ENCODE measurements at regions not wholly inside any gene's neighbourhood (a gene's known extent, or its start where the extent isn't known, plus 50 kb on each side); places are given as distances from the start of the nearest gene placed in this dataset.

GRCh38 chr2:78699696-78700095 is 325.8 kb upstream of the REG3G start:
- H3K9me2 ChIP-seq (replicated peaks; ENCODE audit: low read depth, low read length) = no peaks in the 10 kb centered on the region
- H3K36me3 ChIP-seq (ENCODE audit: insufficient read depth, low read length) = no peaks in the 10 kb centered on the region
- no peaks in the 10 kb centered on the region for H3K9me3 ChIP-seq (ENCODE audit: insufficient read depth, low read depth, low read length)
- no peaks in the 10 kb centered on the region for H3K79me2 ChIP-seq (ENCODE audit: insufficient read depth, low read length)
- no peak overlapping the region for H3K4me3 ChIP-seq (ENCODE audit: low read length, poor library complexity, severe bottlenecking)
- H4K20me1 ChIP-seq (ENCODE audit: insufficient read depth, low read length, poor library complexity, severe bottlenecking) = no peaks in the 10 kb centered on the region
- no peak overlapping the region for H3K9ac ChIP-seq (ENCODE audit: low read depth, low read length, poor library complexity, severe bottlenecking)
- H2AFZ ChIP-seq (ENCODE audit: low read length) = no peak overlapping the region
- TF ChIP-seq EZH2phosphoT487 (IDR thresholded peaks at IDR 0.05; ENCODE audit: borderline replicate concordance) (no peak), CTCF (conservative IDR thresholded peaks at IDR 0.05; ENCODE audit: low read length) (no peak)
- no peaks in the 10 kb centered on the region for H3K4me1 ChIP-seq (ENCODE audit: insufficient read depth, low read length, poor library complexity, severe bottlenecking)
- H3K4me2 ChIP-seq (ENCODE audit: low read depth, low read length, poor library complexity, severe bottlenecking) = no peak overlapping the region
- H3K27me3 ChIP-seq (ENCODE audit: insufficient read depth, low read length, poor library complexity, severe bottlenecking) = no peaks in the 10 kb centered on the region
- no peaks in the 10 kb centered on the region for H3F3A ChIP-seq (ENCODE audit: low read depth)

- Histone ChIP-seq H3K4me1 (ENCODE audit: insufficient read depth, low read length, poor library complexity, severe bottlenecking) (no peaks in the 10 kb centered on the region), H3K4me2 (ENCODE audit: low read depth, low read length, poor library complexity, severe bottlenecking) (no peak overlapping the region), H3K9ac (ENCODE audit: low read depth, low read length, poor library complexity, severe bottlenecking) (no peak overlapping the region), H3K36me3 (ENCODE audit: insufficient read depth, low read length) (no peaks in the 10 kb centered on the region), H2AFZ (ENCODE audit: low read length) (no peak overlapping the region), H3K9me2 (replicated peaks; ENCODE audit: low read depth, low read length) (no peaks in the 10 kb centered on the region), H3K27me3 (ENCODE audit: insufficient read depth, low read length, poor library complexity, severe bottlenecking) (no peaks in the 10 kb centered on the region), H3K79me2 (ENCODE audit: insufficient read depth, low read length) (no peaks in the 10 kb centered on the region), H4K20me1 (ENCODE audit: insufficient read depth, low read length, poor library complexity, severe bottlenecking) (no peaks in the 10 kb centered on the region), H3F3A (ENCODE audit: low read depth) (no peaks in the 10 kb centered on the region), H3K9me3 (ENCODE audit: insufficient read depth, low read depth, low read length) (no peaks in the 10 kb centered on the region), H3K4me3 (ENCODE audit: low read length, poor library complexity, severe bottlenecking) (no peak overlapping the region)
- TF ChIP-seq EZH2phosphoT487 (IDR thresholded peaks at IDR 0.05; ENCODE audit: borderline replicate concordance) (no peak), CTCF (conservative IDR thresholded peaks at IDR 0.05; ENCODE audit: low read length) (no peak)
Measured at GRCh38 chr2:78701546-78701945, 324.0 kb upstream of the REG3G start.

- no peak for TF ChIP-seq EZH2phosphoT487 (IDR thresholded peaks at IDR 0.05; ENCODE audit: borderline replicate concordance)
- no peak for TF ChIP-seq CTCF (conservative IDR thresholded peaks at IDR 0.05; ENCODE audit: low read length)
- Histone ChIP-seq H3K4me2 (ENCODE audit: low read depth, low read length, poor library complexity, severe bottlenecking) (no peak overlapping the region), H3K9ac (ENCODE audit: low read depth, low read length, poor library complexity, severe bottlenecking) (no peak overlapping the region), H3K9me3 (ENCODE audit: insufficient read depth, low read depth, low read length) (no peaks in the 10 kb centered on the region), H3K27me3 (ENCODE audit: insufficient read depth, low read length, poor library complexity, severe bottlenecking) (no peaks in the 10 kb centered on the region), H3K9me2 (replicated peaks; ENCODE audit: low read depth, low read length) (no peaks in the 10 kb centered on the region), H4K20me1 (ENCODE audit: insufficient read depth, low read length, poor library complexity, severe bottlenecking) (no peaks in the 10 kb centered on the region), H3K4me3 (ENCODE audit: low read length, poor library complexity, severe bottlenecking) (no peak overlapping the region), H3K36me3 (ENCODE audit: insufficient read depth, low read length) (no peaks in the 10 kb centered on the region), H2AFZ (ENCODE audit: low read length) (no peak overlapping the region), H3F3A (ENCODE audit: low read depth) (no peaks in the 10 kb centered on the region), H3K4me1 (ENCODE audit: insufficient read depth, low read length, poor library complexity, severe bottlenecking) (no peaks in the 10 kb centered on the region), H3K79me2 (ENCODE audit: insufficient read depth, low read length) (no peaks in the 10 kb centered on the region)
Measured at GRCh38 chr2:78707776-78708386, 317.6 kb upstream of the REG3G start.

Measured in Loucy (cell line).